Hippocampal formation (tissue), 2 donors: ENCODE measurements at regions not wholly inside any gene's neighbourhood (a gene's known extent, or its start where the extent isn't known, plus 50 kb on each side); places are given as distances from the start of the nearest gene placed in this dataset.
A peak's percentile ranks its signal among the peaks of the same experiment; 100 is the strongest.
"Not testable (repeated sequence)": the region's sequence is repeated elsewhere in the genome, so short reads cannot be mapped to it uniquely, and the experiment has no call there.

Source experiments
- DNase-seq, 2 donors: peaks; one replicate each; lab custom pipeline; 2025; lab: John Stamatoyannopoulos, UW

- no peak for DNase-seq
Measured at GRCh38 chr3:15851735-15852134, 54.0 kb upstream of the ANKRD28 start.

- no peak for DNase-seq
Measured at GRCh38 chr3:15858547-15859506, 61.0 kb upstream of the ANKRD28 start.

- peak; percentile 82 to 85 for DNase-seq
Measured at GRCh38 chr3:15859507-15860013, 61.8 kb upstream of the ANKRD28 start.

- DNase-seq = peak; percentile 50 to 68
Measured at GRCh38 chr3:15860014-15860934, 62.5 kb upstream of the ANKRD28 start.

- DNase-seq = no peak
Measured at GRCh38 chr3:15861163-15861562, 63.4 kb upstream of the ANKRD28 start.

- no peak for DNase-seq
Measured at GRCh38 chr3:15872807-15873206, 75.0 kb upstream of the ANKRD28 start.

GRCh38 chr3:15873415-15873814 is 75.6 kb upstream of the ANKRD28 start:
- no peak for DNase-seq

GRCh38 chr3:15875016-15875689 is 77.4 kb upstream of the ANKRD28 start:
- DNase-seq = no peak

- no peak for DNase-seq
Measured at GRCh38 chr3:15876669-15877068, 78.9 kb upstream of the ANKRD28 start.

GRCh38 chr3:15877813-15878212 is 80.0 kb upstream of the ANKRD28 start:
- no peak for DNase-seq

GRCh38 chr3:15879787-15880186 is 82.0 kb upstream of the ANKRD28 start:
- not testable (repeated sequence) for DNase-seq

GRCh38 chr3:15882577-15882976 is 84.8 kb upstream of the ANKRD28 start:
- DNase-seq = no peak

- no peak for DNase-seq
Measured at GRCh38 chr3:15884132-15884531, 86.4 kb upstream of the ANKRD28 start.

GRCh38 chr3:15886521-15886920 is 88.7 kb upstream of the ANKRD28 start:
- DNase-seq = no peak

- no peak for DNase-seq
Measured at GRCh38 chr3:15887261-15887660, 89.5 kb upstream of the ANKRD28 start.

- no peak for DNase-seq
Measured at GRCh38 chr3:15889936-15890335, 92.2 kb upstream of the ANKRD28 start.

- no peak for DNase-seq
Measured at GRCh38 chr3:15892311-15893227, 94.8 kb upstream of the ANKRD28 start.

GRCh38 chr3:15894382-15894781 is 96.6 kb upstream of the ANKRD28 start:
- no peak for DNase-seq

- no peak for DNase-seq
Measured at GRCh38 chr3:15896500-15896899, 98.7 kb upstream of the ANKRD28 start.

GRCh38 chr3:15899388-15899787 is 101.6 kb upstream of the ANKRD28 start:
- no peak for DNase-seq

- no peak for DNase-seq
Measured at GRCh38 chr3:15903164-15903563, 105.4 kb upstream of the ANKRD28 start.
